Activated T-helper 2 cell treated with anti-CD3 and anti-CD28 coated beads, Interferon-gamma antibody, Interleukin-2, Interleukin-4, amounts not matched to agents 10 μg/mL and 5 μg/mL and 100 μg/mL, durations not matched to agents 14 hours and 24 hours and 36 hours (primary cell): ENCODE measurements at regions not wholly inside any gene's neighbourhood (a gene's known extent, or its start where the extent isn't known, plus 50 kb on each side); places are given as distances from the start of the nearest gene placed in this dataset.

ENCODE experiments used
- DNase-seq: peaks from one replicate; pipeline ENCODE4 v3.0.0; 2021; ENCODE audit warnings: low spot score
- H3K27ac Mint-ChIP-seq: one replicate; pipeline ENCODE4 v1.8.0; 2021; ENCODE audit warnings: mixed read lengths
- H3K27me3 Mint-ChIP-seq: one replicate; pipeline ENCODE4 v1.8.0; 2021; ENCODE audit warnings: low read depth, mixed read lengths
- H3K36me3 Mint-ChIP-seq: one replicate; pipeline ENCODE4 v1.8.0; 2021; ENCODE audit warnings: low read depth, mixed read lengths
- H3K4me1 Mint-ChIP-seq: one replicate; pipeline ENCODE4 v1.8.0; 2021; ENCODE audit warnings: low read depth, mixed read lengths
- H3K4me3 Mint-ChIP-seq: one replicate; pipeline ENCODE4 v1.8.0; 2021; ENCODE audit warnings: low read depth, mild to moderate bottlenecking, moderate library complexity, mixed read lengths
- H3K9me3 Mint-ChIP-seq: one replicate; pipeline ENCODE4 v1.8.0; 2021; ENCODE audit warnings: mixed read lengths
- intact Hi-C: fragments of 100-400 bp; cut with micrococcal nuclease; formaldehyde crosslinking; loops from one replicate; pipeline ENCODE4 v1.15.1; 2023

GRCh38 chr14:85093631-85094330 lies 436.2 kb upstream of the FLRT2 start:
- Mint-ChIP-seq H3K4me3 (no peak overlapping the region), H3K36me3 (no peaks in the 10 kb centered on the region), H3K27me3 (no peaks in the 10 kb centered on the region), H3K4me1 (no peaks in the 10 kb centered on the region), H3K27ac (no peak overlapping the region), H3K9me3 (peaks cover 8% of the 10 kb centered on the region)
- intact Hi-C loops = no loop called here
- DNase-seq = no peak

GRCh38 chr14:85102591-85102990 lies 427.4 kb upstream of the FLRT2 start:
- H3K9me3 Mint-ChIP-seq = peaks cover 22% of the 10 kb centered on the region
- DNase-seq = no peak
- H3K4me1 Mint-ChIP-seq = no peaks in the 10 kb centered on the region
- no peaks in the 10 kb centered on the region for H3K36me3 Mint-ChIP-seq
- no peak overlapping the region for H3K4me3 Mint-ChIP-seq
- H3K27me3 Mint-ChIP-seq = no peaks in the 10 kb centered on the region
- intact Hi-C loops = no loop called here
- no peak overlapping the region for H3K27ac Mint-ChIP-seq

DNA sequence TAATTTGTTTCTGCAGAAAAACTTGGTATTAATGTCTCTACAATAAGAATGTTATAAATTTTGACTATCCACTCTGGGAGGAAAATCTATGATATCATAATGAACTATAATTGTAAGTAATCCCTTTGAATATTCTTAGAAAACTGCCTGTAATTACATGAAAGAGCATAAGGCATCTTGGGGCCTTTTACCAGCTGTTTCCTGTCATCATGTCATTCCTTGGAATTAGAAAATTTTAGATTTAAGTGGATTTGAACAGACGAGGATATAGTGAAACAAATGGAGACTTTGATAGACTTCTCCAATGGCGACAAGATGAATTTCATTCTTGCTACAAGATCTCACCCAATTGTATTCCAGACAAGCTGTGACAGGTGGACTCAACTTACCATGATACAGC lies 423.4 kb upstream of the FLRT2 start:
- intact Hi-C loops = no loop called here
- Mint-ChIP-seq H3K9me3 (peaks cover 23% of the 10 kb centered on the region), H3K4me1 (no peaks in the 10 kb centered on the region), H3K36me3 (no peaks in the 10 kb centered on the region), H3K4me3 (no peak overlapping the region), H3K27ac (no peak overlapping the region), H3K27me3 (no peaks in the 10 kb centered on the region)
- DNase-seq = no peak

DNA sequence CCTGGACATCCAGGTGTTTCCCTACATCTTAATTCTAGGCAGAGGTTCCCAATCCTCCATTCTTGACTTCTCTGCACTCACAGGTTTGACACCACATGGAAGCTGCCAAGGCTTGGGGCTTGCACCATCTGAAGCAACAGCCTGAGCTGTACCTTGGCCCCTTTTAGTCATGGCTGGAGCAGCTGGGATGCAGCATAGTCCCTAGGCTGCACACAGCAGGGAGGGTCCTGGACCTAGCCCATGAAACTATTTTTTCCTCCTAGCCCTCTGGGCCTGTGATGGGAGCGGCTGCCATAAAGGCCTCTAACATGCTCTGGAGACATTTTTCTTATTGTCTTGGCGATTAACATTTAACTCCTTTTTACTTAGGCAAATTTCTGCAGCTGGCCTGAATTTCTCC lies 417.2 kb upstream of the FLRT2 start:
- intact Hi-C loops = no loop called here
- Mint-ChIP-seq H3K27ac (no peak overlapping the region), H3K27me3 (no peaks in the 10 kb centered on the region), H3K9me3 (peaks cover 35% of the 10 kb centered on the region), H3K36me3 (no peaks in the 10 kb centered on the region), H3K4me3 (no peak overlapping the region), H3K4me1 (no peaks in the 10 kb centered on the region)
- DNase-seq = no peak

DNA sequence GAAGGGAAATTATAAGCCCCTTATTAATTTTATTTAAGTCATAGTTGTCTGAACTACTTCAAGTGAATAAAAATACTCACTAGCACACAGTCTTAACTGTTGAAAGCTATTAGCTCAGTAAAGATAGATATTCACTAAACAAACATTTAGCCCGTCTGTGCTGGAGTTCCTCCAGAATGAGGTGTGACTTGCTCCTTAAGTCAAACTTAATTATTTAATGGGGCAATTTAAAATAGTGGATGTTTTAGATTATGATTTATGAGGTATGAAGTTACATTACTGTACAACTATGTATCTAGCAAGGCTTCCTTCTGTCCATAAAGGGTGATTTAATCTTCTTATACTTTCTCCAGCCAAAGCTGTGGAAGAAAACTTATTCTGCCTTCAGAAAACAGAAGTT lies 414.0 kb upstream of the FLRT2 start:
- Mint-ChIP-seq H3K9me3 (peaks cover 34% of the 10 kb centered on the region), H3K36me3 (no peaks in the 10 kb centered on the region), H3K27ac (no peak overlapping the region), H3K4me3 (no peak overlapping the region), H3K27me3 (no peaks in the 10 kb centered on the region), H3K4me1 (no peaks in the 10 kb centered on the region)
- intact Hi-C loops = no loop called here
- DNase-seq = no peak

- Mint-ChIP-seq H3K4me3 (no peak overlapping the region), H3K36me3 (no peaks in the 10 kb centered on the region), H3K9me3 (peaks cover 28% of the 10 kb centered on the region), H3K4me1 (no peaks in the 10 kb centered on the region), H3K27ac (no peak overlapping the region), H3K27me3 (no peaks in the 10 kb centered on the region)
- intact Hi-C loops = no loop called here
- no peak for DNase-seq
Measured at GRCh38 chr14:85118274-85118673, 411.7 kb upstream of the FLRT2 start.

DNA sequence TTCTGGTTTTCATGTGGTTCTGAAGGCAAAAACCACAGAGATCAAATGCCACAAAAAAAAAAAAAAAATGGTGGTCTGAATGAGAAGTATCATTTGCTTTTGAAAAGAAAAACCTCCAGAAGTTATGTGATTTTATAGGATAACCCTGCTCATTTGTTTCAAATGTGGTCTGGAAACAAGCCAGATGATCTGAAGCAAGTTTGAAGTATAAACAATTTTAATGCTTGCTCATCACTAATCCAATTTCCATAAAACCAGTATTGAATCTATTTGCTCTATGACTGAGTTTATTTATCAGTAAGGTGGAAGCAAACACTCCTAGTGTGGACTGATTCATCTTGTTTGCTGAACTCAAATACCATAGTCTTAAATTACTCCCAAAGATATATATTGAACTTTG lies 407.3 kb upstream of the FLRT2 start:
- Mint-ChIP-seq H3K27me3 (no peaks in the 10 kb centered on the region), H3K36me3 (no peaks in the 10 kb centered on the region), H3K9me3 (peaks cover 38% of the 10 kb centered on the region), H3K4me1 (no peaks in the 10 kb centered on the region), H3K4me3 (no peak overlapping the region), H3K27ac (no peak overlapping the region)
- no peak for DNase-seq
- intact Hi-C loops = no loop called here

GRCh38 chr14:85123755-85124154 lies 406.2 kb upstream of the FLRT2 start:
- peaks cover 44% of the 10 kb centered on the region for H3K9me3 Mint-ChIP-seq

GRCh38 chr14:85124631-85125290 lies 405.2 kb upstream of the FLRT2 start:
- Mint-ChIP-seq H3K4me1 (no peaks in the 10 kb centered on the region), H3K27me3 (no peaks in the 10 kb centered on the region), H3K9me3 (peaks cover 41% of the 10 kb centered on the region), H3K27ac (no peak overlapping the region), H3K4me3 (no peak overlapping the region), H3K36me3 (no peaks in the 10 kb centered on the region)
- DNase-seq = no peak
- intact Hi-C loops = no loop called here

More at GRCh38 chr14:85123755-85124154, 406.2 kb upstream of the FLRT2 start:
- DNase-seq = no peak
- Mint-ChIP-seq H3K27me3 (no peaks in the 10 kb centered on the region), H3K36me3 (no peaks in the 10 kb centered on the region), H3K4me3 (no peak overlapping the region), H3K27ac (no peak overlapping the region), H3K4me1 (no peaks in the 10 kb centered on the region)
- intact Hi-C loops = no loop called here

DNA sequence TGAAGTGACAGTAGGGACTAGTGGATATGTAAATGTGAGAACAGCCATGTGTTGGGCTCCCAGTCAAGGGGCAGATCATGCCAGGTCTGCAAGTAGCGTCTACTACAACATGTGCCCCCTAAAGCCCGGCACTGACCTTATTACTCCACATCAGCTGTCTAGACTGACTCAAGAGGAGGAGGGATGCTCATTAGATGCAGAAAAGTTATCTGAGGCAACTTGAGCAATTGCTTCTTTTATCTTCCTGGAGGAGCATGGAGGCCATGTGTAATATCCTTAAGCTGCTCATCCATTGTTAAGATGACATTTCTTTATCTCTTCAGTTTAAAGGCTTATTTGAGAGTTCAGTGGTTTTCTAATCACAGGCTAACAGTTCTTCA lies 404.7 kb upstream of the FLRT2 start:
- H3K36me3 Mint-ChIP-seq = no peaks in the 10 kb centered on the region
- no peak overlapping the region for H3K4me3 Mint-ChIP-seq
- H3K4me1 Mint-ChIP-seq = no peaks in the 10 kb centered on the region
- H3K27ac Mint-ChIP-seq = no peak overlapping the region
- H3K27me3 Mint-ChIP-seq = no peaks in the 10 kb centered on the region
- intact Hi-C loops = no loop called here
- peaks cover 37% of the 10 kb centered on the region for H3K9me3 Mint-ChIP-seq
- no peak for DNase-seq

DNA sequence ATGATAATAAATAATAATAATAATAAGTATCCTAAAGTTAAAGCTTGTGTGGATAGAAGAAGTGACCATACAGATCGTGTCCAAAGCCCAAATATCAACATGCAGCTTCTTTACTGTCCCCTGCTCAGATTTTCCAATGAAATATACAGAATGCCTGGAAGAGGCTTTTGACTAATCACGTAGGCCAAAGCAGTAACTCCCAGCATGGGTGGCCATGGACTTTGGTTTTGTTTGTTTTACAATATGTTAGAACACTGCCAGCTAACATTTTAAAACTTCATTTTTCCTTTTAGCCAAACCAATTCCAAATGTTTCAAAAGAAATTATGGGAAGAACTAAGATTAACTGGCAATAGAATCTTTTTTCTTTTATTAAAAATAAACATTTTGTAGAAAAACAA lies 400.0 kb upstream of the FLRT2 start:
- intact Hi-C loops = no loop called here
- no peak for DNase-seq
- H3K27ac Mint-ChIP-seq = no peak overlapping the region
- peaks cover 25% of the 10 kb centered on the region for H3K9me3 Mint-ChIP-seq
- H3K4me1 Mint-ChIP-seq = no peaks in the 10 kb centered on the region
- H3K36me3 Mint-ChIP-seq = no peaks in the 10 kb centered on the region
- no peak overlapping the region for H3K4me3 Mint-ChIP-seq
- H3K27me3 Mint-ChIP-seq = no peaks in the 10 kb centered on the region

DNA sequence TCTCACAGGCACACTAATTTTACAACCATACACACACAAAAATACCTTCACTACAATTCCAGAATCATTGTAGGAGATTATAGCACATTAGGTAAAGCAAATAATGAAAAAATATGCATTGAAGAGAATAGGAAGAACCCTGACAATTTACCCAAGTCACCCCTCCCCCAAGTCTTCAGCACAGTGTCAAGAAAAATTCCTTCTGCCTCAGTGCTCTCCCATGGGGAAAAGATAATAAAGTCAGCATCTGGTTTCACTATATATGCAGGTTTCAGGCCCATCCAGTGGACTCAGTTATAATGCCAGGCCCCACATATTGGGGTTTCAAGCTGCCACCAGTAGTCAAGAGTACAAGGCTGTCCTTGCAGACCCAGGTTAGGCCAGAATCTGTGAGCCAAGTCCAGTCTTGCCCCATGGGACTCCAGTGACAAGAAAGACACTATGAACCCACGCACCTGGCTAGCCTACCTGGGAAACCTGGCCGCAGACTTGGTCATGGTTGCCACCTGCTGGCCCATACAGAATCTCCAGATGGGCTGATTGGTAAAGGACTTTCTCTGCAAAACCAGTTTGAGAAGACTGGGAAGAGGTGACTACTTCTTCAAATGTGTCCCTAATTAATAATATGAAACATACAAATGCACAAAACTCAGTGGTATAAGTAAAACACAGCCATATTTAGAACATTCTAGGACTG lies 398.6 kb upstream of the FLRT2 start:
- no peak overlapping the region for H3K27ac Mint-ChIP-seq
- H3K4me1 Mint-ChIP-seq = no peaks in the 10 kb centered on the region
- H3K27me3 Mint-ChIP-seq = no peaks in the 10 kb centered on the region
- no peaks in the 10 kb centered on the region for H3K36me3 Mint-ChIP-seq
- intact Hi-C loops = no loop called here
- H3K9me3 Mint-ChIP-seq = peaks cover 24% of the 10 kb centered on the region
- no peak overlapping the region for H3K4me3 Mint-ChIP-seq
- no peak for DNase-seq

GRCh38 chr14:85142982-85143381 lies 387.0 kb upstream of the FLRT2 start:
- Mint-ChIP-seq H3K27me3 (no peaks in the 10 kb centered on the region), H3K4me1 (no peaks in the 10 kb centered on the region), H3K9me3 (peaks cover 20% of the 10 kb centered on the region), H3K4me3 (no peak overlapping the region), H3K36me3 (no peaks in the 10 kb centered on the region), H3K27ac (no peak overlapping the region)
- DNase-seq = no peak
- intact Hi-C loops = no loop called here
